ENCODE measurements at regions not wholly inside any gene's neighbourhood (a gene's known extent, or its start where the extent isn't known, plus 50 kb on each side); places are given as distances from the start of the nearest gene placed in this dataset.

DNA sequence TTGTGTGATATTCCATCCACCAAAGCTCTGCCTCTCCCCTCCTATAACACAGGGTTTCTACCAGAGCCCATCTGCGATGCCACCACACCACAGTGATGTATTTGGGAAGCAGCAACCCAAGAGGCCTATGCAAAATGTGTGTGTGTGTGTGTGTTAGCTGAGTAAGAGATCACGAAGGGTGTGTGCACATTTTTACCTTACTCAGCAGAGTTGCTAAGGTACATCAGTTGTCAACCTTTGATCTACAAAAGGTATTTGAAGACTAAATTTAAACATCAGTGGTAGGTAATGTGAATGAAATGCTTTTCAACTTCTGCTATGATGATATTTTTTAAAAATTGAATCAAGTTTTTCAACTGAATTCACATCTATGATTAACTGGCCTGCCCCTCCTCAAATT is 227.6 kb downstream of the FBXO15 start:
- ATAC-seq = no peak
- intact Hi-C loops (cut with DNase I, micrococcal nuclease) = no loop called here
- no peaks in the 10 kb centered on the region for H3K9me3 ChIP-seq
- no peak for DNase-seq
- no peaks in the 10 kb centered on the region for H3K4me1 ChIP-seq (ENCODE audit: low read depth)
- H3K36me3 ChIP-seq (ENCODE audit: low read depth) = no peaks in the 10 kb centered on the region
- H3K4me3 ChIP-seq = no peak overlapping the region
- TF ChIP-seq, protein P1, sequence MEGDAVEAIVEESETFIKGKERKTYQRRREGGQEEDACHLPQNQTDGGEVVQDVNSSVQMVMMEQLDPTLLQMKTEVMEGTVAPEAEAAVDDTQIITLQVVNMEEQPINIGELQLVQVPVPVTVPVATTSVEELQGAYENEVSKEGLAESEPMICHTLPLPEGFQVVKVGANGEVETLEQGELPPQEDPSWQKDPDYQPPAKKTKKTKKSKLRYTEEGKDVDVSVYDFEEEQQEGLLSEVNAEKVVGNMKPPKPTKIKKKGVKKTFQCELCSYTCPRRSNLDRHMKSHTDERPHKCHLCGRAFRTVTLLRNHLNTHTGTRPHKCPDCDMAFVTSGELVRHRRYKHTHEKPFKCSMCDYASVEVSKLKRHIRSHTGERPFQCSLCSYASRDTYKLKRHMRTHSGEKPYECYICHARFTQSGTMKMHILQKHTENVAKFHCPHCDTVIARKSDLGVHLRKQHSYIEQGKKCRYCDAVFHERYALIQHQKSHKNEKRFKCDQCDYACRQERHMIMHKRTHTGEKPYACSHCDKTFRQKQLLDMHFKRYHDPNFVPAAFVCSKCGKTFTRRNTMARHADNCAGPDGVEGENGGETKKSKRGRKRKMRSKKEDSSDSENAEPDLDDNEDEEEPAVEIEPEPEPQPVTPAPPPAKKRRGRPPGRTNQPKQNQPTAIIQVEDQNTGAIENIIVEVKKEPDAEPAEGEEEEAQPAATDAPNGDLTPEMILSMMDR (IDR thresholded peaks at IDR 0.05) = no peak

DNA sequence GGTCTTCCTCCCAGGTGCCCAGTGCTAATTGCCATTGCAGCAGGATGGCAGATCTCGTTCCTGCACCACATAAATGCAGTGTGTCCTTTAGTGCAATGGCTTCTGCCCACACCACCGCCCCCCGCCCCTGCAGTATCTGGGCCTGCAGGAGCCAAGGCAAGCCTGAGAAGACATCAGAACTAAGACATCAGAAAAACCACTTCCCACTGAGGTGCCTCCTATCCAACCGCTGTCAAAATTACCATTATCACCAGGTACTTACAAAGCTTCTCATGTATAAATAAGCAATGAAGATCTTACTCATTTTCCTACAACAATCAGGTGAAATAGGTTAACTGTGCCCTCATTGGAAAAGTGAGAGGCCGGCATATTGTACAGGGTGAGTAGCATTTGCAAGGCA is 228.8 kb downstream of the FBXO15 start:
- intact Hi-C loops (cut with DNase I, micrococcal nuclease) = no loop called here
- TF ChIP-seq, protein P1 (IDR thresholded peaks at IDR 0.05) = no peak
- no peaks in the 10 kb centered on the region for H3K9me3 ChIP-seq
- no peaks in the 10 kb centered on the region for H3K36me3 ChIP-seq (ENCODE audit: low read depth)
- DNase-seq = no peak
- H3K4me1 ChIP-seq (ENCODE audit: low read depth) = no peaks in the 10 kb centered on the region
- ATAC-seq = no peak
- H3K4me3 ChIP-seq = no peak overlapping the region

DNA sequence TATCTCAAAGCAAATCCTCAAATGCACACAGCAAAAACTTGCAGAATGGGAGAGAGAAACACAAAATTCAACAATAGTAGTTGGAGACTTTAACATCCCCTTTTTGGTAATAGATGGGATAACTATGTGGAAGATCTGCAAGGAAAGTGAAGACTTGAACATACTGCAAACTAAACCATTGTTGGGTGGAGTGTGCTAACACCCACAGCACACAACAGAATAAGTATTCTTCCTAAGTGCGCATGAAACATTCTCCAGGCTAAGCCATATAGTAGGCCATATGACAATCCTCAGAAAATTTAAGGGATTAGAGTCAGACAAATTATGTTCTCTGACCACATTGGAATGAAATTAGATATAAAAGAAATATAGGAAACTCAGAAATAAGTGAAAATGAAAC is 230.6 kb downstream of the FBXO15 start:
- Histone ChIP-seq H3K4me3 (no peak overlapping the region), H3K4me1 (ENCODE audit: low read depth) (no peaks in the 10 kb centered on the region), H3K9me3 (no peaks in the 10 kb centered on the region), H3K36me3 (ENCODE audit: low read depth) (no peaks in the 10 kb centered on the region)
- DNase-seq (no peak), ATAC-seq (no peak)
- intact Hi-C loops (cut with DNase I, micrococcal nuclease) = no loop called here
- TF ChIP-seq, protein P1 (IDR thresholded peaks at IDR 0.05) = no peak

DNA sequence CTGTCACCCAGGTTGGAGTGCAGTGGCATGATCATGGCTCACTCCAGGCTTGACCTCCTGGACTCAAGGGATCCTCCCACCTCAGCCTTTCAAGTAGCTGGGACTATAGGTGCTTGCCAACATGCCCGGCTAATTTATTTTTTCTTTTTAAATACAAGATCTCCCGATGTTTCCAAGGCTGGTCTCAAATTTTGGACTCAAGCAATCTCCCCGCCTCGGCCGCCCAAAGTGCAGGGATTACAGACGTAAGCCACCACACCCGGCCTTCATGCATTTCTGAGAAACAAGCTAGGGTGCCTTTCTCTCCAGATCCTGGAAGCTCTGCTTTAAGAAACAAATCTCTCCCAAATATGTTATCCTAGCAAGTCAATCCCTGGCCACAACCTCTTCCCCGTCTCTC is 234.1 kb downstream of the FBXO15 start:
- no peak for ATAC-seq
- no peaks in the 10 kb centered on the region for H3K4me1 ChIP-seq (ENCODE audit: low read depth)
- TF ChIP-seq, protein P1 (IDR thresholded peaks at IDR 0.05) = no peak

DNA sequence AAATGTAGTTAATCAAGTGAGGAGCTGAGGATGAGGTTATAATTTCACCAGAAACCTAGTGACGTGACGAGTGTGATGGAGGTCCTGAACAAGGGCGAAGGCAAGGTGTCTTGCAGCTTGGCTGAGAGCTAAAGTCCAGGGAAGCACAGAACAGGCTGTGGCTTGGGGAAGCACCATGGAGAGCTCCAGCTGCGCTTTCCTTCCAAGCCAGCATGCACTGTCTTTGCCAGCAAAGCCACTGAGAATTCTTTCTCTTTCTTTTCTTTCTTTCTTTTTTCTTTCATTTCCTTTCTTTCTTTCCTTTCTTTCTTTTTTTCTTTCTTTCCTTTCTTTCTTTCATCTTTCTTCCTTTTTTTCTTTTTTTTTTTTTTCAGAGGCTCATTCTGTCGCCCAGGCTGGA is 239.3 kb downstream of the FBXO15 start:
- TF ChIP-seq, protein P1 (IDR thresholded peaks at IDR 0.05) = no peak
- Histone ChIP-seq H3K4me3 (no peak overlapping the region), H3K4me1 (ENCODE audit: low read depth) (no peaks in the 10 kb centered on the region), H3K36me3 (ENCODE audit: low read depth) (no peaks in the 10 kb centered on the region), H3K9me3 (no peaks in the 10 kb centered on the region)
- no peak for DNase-seq
- no peak for ATAC-seq
- intact Hi-C loops (cut with DNase I, micrococcal nuclease) = no loop called here

More for the DNA sequence above, 234.1 kb downstream of the FBXO15 start:
- intact Hi-C loops (cut with DNase I, micrococcal nuclease) = no loop called here
- DNase-seq = no peak
- Histone ChIP-seq H3K4me3 (no peak overlapping the region), H3K36me3 (ENCODE audit: low read depth) (no peaks in the 10 kb centered on the region), H3K9me3 (no peaks in the 10 kb centered on the region)

DNA sequence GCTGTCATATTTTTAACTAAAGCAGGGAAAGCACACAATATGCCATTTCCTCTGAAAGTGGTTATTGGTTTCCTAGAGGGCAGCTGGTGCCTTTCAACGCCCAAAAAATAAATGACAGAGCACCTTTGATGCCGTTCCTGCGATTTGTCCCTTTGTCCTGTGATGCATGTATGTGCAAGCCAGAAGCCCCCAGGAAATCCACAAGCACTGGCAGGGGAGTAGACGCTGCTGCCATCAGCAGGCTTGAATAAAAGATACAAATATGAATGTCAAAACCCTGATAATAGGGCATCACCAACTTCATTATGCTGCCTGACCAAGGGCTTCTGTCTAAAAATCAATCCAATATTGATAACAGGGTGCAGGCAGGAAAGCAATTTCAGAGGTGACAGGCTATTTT is 246.1 kb downstream of the FBXO15 start:
- no peaks in the 10 kb centered on the region for H3K4me1 ChIP-seq (ENCODE audit: low read depth)
- ATAC-seq (no peak), DNase-seq (no peak)
- no peaks in the 10 kb centered on the region for H3K36me3 ChIP-seq (ENCODE audit: low read depth)
- TF ChIP-seq, protein P1 (IDR thresholded peaks at IDR 0.05) = no peak
- no peaks in the 10 kb centered on the region for H3K9me3 ChIP-seq
- intact Hi-C loops (cut with DNase I, micrococcal nuclease) = no loop called here
- H3K4me3 ChIP-seq = no peak overlapping the region
